OCI-LY1 (cell line): ENCODE measurements at regions not wholly inside any gene's neighbourhood (a gene's known extent, or its start where the extent isn't known, plus 50 kb on each side); places are given as distances from the start of the nearest gene placed in this dataset.

Experiments used
- H2AFZ ChIP-seq: fragments of 200-600 bp; sonication (generic), shearing (Covaris generic); 2 replicates; pipeline ENCODE4 v1.6.0; 2014; ENCODE audit warnings: antibody characterized with exemption, mild to moderate bottlenecking, low read length
- H3F3A ChIP-seq: fragments of 200-600 bp; sonication (generic), shearing (Covaris generic); 2 replicates; pipeline ENCODE4 v1.6.0; 2014; ENCODE audit warnings: mild to moderate bottlenecking, antibody characterized with exemption, low read length, moderate library complexity; ENCODE audit not compliant: insufficient read depth
- H3K27ac ChIP-seq: fragments of 200-600 bp; sonication (generic); 2 replicates; pipeline ENCODE4 v1.5.1; 2014; ENCODE audit warnings: low read length, mixed run types, mild to moderate bottlenecking, low read depth; ENCODE audit not compliant: poor library complexity, severe bottlenecking
- H3K27me3 ChIP-seq: fragments of 200-600 bp; sonication (generic); 2 replicates; pipeline ENCODE4 v1.6.0; 2014; ENCODE audit warnings: antibody characterized with exemption, mild to moderate bottlenecking, low read length, moderate library complexity; ENCODE audit not compliant: insufficient read depth
- H3K36me3 ChIP-seq: fragments of 200-600 bp; sonication (generic); 2 replicates; pipeline ENCODE4 v1.6.1; 2014; ENCODE audit warnings: mild to moderate bottlenecking, antibody characterized with exemption, low read length, moderate library complexity, mixed read lengths; ENCODE audit not compliant: insufficient read depth
- H3K4me1 ChIP-seq: fragments of 200-600 bp; sonication (generic); 2 replicates; pipeline ENCODE4 v1.5.1; 2014; ENCODE audit warnings: mild to moderate bottlenecking, low read length, moderate library complexity; ENCODE audit not compliant: insufficient read depth, severe bottlenecking
- H3K4me2 ChIP-seq: fragments of 200-600 bp; sonication (generic), shearing (Covaris generic); 2 replicates; pipeline ENCODE4 v1.6.1; 2014; ENCODE audit warnings: low read length
- H3K4me3 ChIP-seq: fragments of 200-600 bp; sonication (generic); 2 replicates; pipeline ENCODE4 v1.5.1; 2014; ENCODE audit warnings: low read length, low read depth, mild to moderate bottlenecking, mixed read lengths; ENCODE audit not compliant: poor library complexity, severe bottlenecking
- H3K79me2 ChIP-seq: fragments of 200-600 bp; shearing (Covaris generic); 2 replicates; pipeline ENCODE4 v1.6.1; 2016; ENCODE audit warnings: mixed run types, low read length, mixed read lengths; ENCODE audit not compliant: insufficient read depth
- H3K9ac ChIP-seq: fragments of 200-600 bp; sonication (generic), shearing (Covaris generic); 2 replicates; pipeline ENCODE4 v1.6.1; 2014; ENCODE audit warnings: mild to moderate bottlenecking, low read length, mixed read lengths
- H3K9me2 ChIP-seq: fragments of 200-600 bp; sonication (generic), shearing (Covaris generic); 2 replicates; pipeline ENCODE4 v1.6.1; 2014; ENCODE audit warnings: low read depth, mild to moderate bottlenecking, low read length, mixed read lengths
- H3K9me3 ChIP-seq: fragments of 200-600 bp; shearing (Covaris generic); 2 replicates; pipeline ENCODE4 v1.6.1; 2014; ENCODE audit warnings: low read length, mixed read lengths
- H4K20me1 ChIP-seq: fragments of 200-600 bp; sonication (generic), shearing (Covaris generic); 2 replicates; pipeline ENCODE4 v1.6.0; 2016; ENCODE audit warnings: mild to moderate bottlenecking, low read length; ENCODE audit not compliant: insufficient read depth
- EZH2 ChIP-seq: fragments of 200-600 bp; sonication (generic), shearing (Covaris generic); IDR thresholded peaks from 2 replicates; pipeline ENCODE4 v1.8.0; 2017; ENCODE audit warnings: borderline replicate concordance, mixed run types, mild to moderate bottlenecking, antibody characterized with exemption, low read length, moderate library complexity, mixed read lengths
- TF ChIP-seq, protein P1 (sequence below): fragments of 200-600 bp; sonication (generic), shearing (Covaris generic); IDR thresholded peaks from 2 replicates; pipeline ENCODE4 v1.5.1; 2017; ENCODE audit warnings: mild to moderate bottlenecking, antibody characterized with exemption, low read length, moderate library complexity, mixed read lengths

DNA sequence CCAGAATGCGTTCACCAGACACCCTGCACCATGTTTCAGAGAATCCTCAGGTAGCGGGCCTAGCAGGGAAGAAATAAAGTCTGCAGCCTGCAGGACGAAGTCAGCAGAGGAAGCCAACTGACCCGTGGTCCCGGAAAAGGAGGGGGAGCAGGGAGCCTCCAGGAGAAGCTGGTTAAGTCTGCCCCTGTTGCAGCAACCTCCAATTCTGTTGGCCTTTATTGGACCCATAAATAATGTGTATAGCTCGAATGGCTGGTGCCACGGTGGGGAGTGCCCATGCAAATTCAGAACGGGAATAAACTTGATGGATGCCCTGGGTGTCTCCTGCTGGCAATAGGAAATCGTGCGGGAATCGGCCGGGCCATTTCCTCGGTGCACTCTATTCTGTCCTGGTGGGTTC lies 254.1 kb downstream of the AJAP1 start:
- no peaks in the 10 kb centered on the region for H3K36me3 ChIP-seq
- no peak overlapping the region for H3K27ac ChIP-seq
- H2AFZ ChIP-seq, result no peak overlapping the region
- H3K4me3 ChIP-seq, result no peak overlapping the region
- TF ChIP-seq EZH2, result no peak
- TF ChIP-seq, protein P1, sequence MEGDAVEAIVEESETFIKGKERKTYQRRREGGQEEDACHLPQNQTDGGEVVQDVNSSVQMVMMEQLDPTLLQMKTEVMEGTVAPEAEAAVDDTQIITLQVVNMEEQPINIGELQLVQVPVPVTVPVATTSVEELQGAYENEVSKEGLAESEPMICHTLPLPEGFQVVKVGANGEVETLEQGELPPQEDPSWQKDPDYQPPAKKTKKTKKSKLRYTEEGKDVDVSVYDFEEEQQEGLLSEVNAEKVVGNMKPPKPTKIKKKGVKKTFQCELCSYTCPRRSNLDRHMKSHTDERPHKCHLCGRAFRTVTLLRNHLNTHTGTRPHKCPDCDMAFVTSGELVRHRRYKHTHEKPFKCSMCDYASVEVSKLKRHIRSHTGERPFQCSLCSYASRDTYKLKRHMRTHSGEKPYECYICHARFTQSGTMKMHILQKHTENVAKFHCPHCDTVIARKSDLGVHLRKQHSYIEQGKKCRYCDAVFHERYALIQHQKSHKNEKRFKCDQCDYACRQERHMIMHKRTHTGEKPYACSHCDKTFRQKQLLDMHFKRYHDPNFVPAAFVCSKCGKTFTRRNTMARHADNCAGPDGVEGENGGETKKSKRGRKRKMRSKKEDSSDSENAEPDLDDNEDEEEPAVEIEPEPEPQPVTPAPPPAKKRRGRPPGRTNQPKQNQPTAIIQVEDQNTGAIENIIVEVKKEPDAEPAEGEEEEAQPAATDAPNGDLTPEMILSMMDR, result no peak
- no peaks in the 10 kb centered on the region for H3K9me2 ChIP-seq
- no peaks in the 10 kb centered on the region for H3K9me3 ChIP-seq
- no peaks in the 10 kb centered on the region for H3K4me1 ChIP-seq
- no peaks in the 10 kb centered on the region for H3K27me3 ChIP-seq
- no peaks in the 10 kb centered on the region for H3F3A ChIP-seq
- no peaks in the 10 kb centered on the region for H3K79me2 ChIP-seq
- no peak overlapping the region for H3K9ac ChIP-seq
- no peaks in the 10 kb centered on the region for H4K20me1 ChIP-seq
- no peak overlapping the region for H3K4me2 ChIP-seq

DNA sequence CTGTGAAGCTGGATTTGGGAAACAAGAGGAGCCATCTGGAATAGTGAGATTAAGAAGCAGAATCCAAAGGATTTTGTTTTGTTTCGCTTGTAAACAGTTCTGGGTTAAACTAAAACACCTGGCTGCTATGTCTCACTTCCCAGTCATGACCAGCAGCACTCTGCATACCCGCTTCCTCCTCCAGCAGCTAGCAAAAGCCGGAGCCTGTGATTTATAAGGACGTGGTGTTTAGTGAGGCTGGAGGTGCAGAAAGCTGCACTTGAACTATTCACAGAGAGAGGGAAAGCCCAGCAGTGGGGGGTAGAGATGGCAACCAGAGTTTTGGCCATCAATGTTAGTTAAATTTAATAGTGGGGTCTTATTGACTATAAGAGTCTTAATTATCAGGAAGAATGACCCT lies 240.2 kb downstream of the AJAP1 start:
- Histone ChIP-seq H3K4me2 (no peak overlapping the region), H3K27me3 (peaks cover 3% of the 10 kb centered on the region; the same call in 1 of the 2 replicates), H3K27ac (no peak overlapping the region), H3K9me2 (no peaks in the 10 kb centered on the region), H4K20me1 (no peaks in the 10 kb centered on the region), H3K4me3 (no peak overlapping the region), H3K9ac (no peak overlapping the region), H3F3A (no peaks in the 10 kb centered on the region), H3K36me3 (no peaks in the 10 kb centered on the region), H3K4me1 (no peaks in the 10 kb centered on the region), H3K79me2 (no peaks in the 10 kb centered on the region), H2AFZ (no peak overlapping the region), H3K9me3 (no peaks in the 10 kb centered on the region)
- TF ChIP-seq EZH2, result no peak
- TF ChIP-seq, protein P1, result no peak

DNA sequence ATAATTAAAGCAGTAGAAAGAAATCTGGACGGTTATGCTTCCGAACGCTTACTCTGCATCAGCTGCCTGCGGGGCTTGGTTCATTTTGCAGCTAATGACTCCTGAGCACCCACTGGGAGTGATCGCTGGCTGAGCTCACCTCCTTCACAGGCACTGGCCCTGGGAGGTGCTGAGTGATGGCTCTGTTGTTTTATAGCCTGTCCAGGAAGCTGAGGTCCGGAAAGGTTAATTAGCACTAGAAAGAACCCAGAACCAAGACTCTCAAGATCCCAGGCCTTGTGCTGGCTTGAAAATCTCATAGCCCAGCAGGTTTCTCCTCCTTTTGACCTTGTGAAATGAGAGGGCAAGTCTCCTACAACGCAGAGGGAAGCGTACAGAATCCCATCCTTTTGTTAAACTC lies 226.2 kb downstream of the AJAP1 start:
- Histone ChIP-seq H3K9me3 (no peaks in the 10 kb centered on the region), H3K4me1 (no peaks in the 10 kb centered on the region), H3K27me3 (no peaks in the 10 kb centered on the region), H3K4me2 (no peak overlapping the region), H3K9ac (no peak overlapping the region), H3K79me2 (no peaks in the 10 kb centered on the region), H2AFZ (no peak overlapping the region), H3K4me3 (no peak overlapping the region), H3K36me3 (no peaks in the 10 kb centered on the region), H3F3A (no peaks in the 10 kb centered on the region), H3K27ac (no peak overlapping the region), H4K20me1 (no peaks in the 10 kb centered on the region), H3K9me2 (no peaks in the 10 kb centered on the region)
- no peak for TF ChIP-seq EZH2
- TF ChIP-seq, protein P1, result no peak
